WTC11 (cell line): ENCODE measurements at regions not wholly inside any gene's neighbourhood (a gene's known extent, or its start where the extent isn't known, plus 50 kb on each side); places are given as distances from the start of the nearest gene placed in this dataset.

Source experiments
- ATAC-seq: fragments of 200-7000 bp; cut with Tn5 transposase; 2 replicates; pipeline ENCODE4 v1.10.0; 2021; ENCODE audit warnings: mild to moderate bottlenecking, moderate library complexity
- CTCF ChIA-PET: fragments of 300-600 bp; sonication (Branson Sonifier 250); formaldehyde crosslinking; loops from one replicate; lab custom pipeline; 2021; ENCODE audit warnings: antibody characterized with exemption; lab: Charles Lee
- POLR2A ChIA-PET: fragments of 350-600 bp; sonication (Branson Sonifier 250); formaldehyde crosslinking; loops from one replicate; lab custom pipeline; 2021; ENCODE audit warnings: antibody characterized with exemption; lab: Charles Lee
- DNase-seq: peaks from one replicate; pipeline ENCODE4 v3.0.0; 2021; ENCODE audit warnings: low spot score
- H3K27ac Mint-ChIP-seq: 2 replicates; pipeline ENCODE4 v1.8.0; 2021; ENCODE audit warnings: mixed read lengths
- H3K27me3 Mint-ChIP-seq: 2 replicates; pipeline ENCODE4 v1.8.0; 2021; ENCODE audit warnings: low read depth, mild to moderate bottlenecking, moderate library complexity, mixed read lengths
- H3K36me3 Mint-ChIP-seq: 2 replicates; pipeline ENCODE4 v1.8.0; 2021; ENCODE audit warnings: mixed read lengths
- H3K4me1 Mint-ChIP-seq: 2 replicates; pipeline ENCODE4 v1.8.0; 2022; ENCODE audit warnings: mixed read lengths
- H3K4me3 Mint-ChIP-seq: 2 replicates; pipeline ENCODE4 v1.8.0; 2021; ENCODE audit warnings: mild to moderate bottlenecking, moderate library complexity, mixed read lengths
- H3K9me3 Mint-ChIP-seq: 2 replicates; pipeline ENCODE4 v1.8.0; 2021; ENCODE audit warnings: mixed read lengths
- CREB1 ChIP-seq: sonication (generic); formaldehyde crosslinking; IDR thresholded peaks from 2 replicates; pipeline ENCODE4 v1.8.0; 2023; ENCODE audit warnings: mild to moderate bottlenecking, missing genetic modification reagents
- ELF4 ChIP-seq: sonication (generic); formaldehyde crosslinking; IDR thresholded peaks from 2 replicates; pipeline ENCODE4 v1.8.1; 2022; ENCODE audit warnings: low read depth, mild to moderate bottlenecking, moderate library complexity, missing genetic modification reagents
- ETV6 ChIP-seq: sonication (generic); formaldehyde crosslinking; IDR thresholded peaks from 2 replicates; pipeline ENCODE4 v1.8.1; 2022; ENCODE audit warnings: mild to moderate bottlenecking, missing genetic modification reagents
- GABPB1 ChIP-seq: sonication (generic); formaldehyde crosslinking; IDR thresholded peaks from 2 replicates; pipeline ENCODE4 v1.8.1; 2023; ENCODE audit warnings: mild to moderate bottlenecking, missing genetic modification reagents
- IRF2 ChIP-seq: sonication (generic); formaldehyde crosslinking; IDR thresholded peaks from 2 replicates; pipeline ENCODE4 v1.8.0; 2022; ENCODE audit warnings: low read depth, missing genetic modification reagents, borderline replicate concordance
- NFE2L1 ChIP-seq: sonication (generic); formaldehyde crosslinking; IDR thresholded peaks from 2 replicates; pipeline ENCODE4 v1.8.1; 2023; ENCODE audit warnings: missing genetic modification reagents
- NR1H2 ChIP-seq: sonication (generic); formaldehyde crosslinking; IDR thresholded peaks from 2 replicates; pipeline ENCODE4 v1.9.0; 2021; ENCODE audit warnings: mild to moderate bottlenecking, moderate library complexity, missing genetic modification reagents
- NR2C2 ChIP-seq: sonication (generic); formaldehyde crosslinking; IDR thresholded peaks from 2 replicates; pipeline ENCODE4 v1.8.0; 2022; ENCODE audit warnings: mild to moderate bottlenecking, missing genetic modification reagents
- NR3C1 ChIP-seq: sonication (generic); formaldehyde crosslinking; conservative IDR thresholded peaks from 2 replicates; pipeline ENCODE4 v1.8.1; 2023; ENCODE audit warnings: low read depth, mild to moderate bottlenecking, missing genetic modification reagents
- OVOL2 ChIP-seq: fragments of 250-450 bp; sonication (Bioruptor Pico); IDR thresholded peaks from 2 replicates; pipeline ENCODE4 v1.9.0; 2021; ENCODE audit warnings: mild to moderate bottlenecking, borderline replicate concordance
- PRRX2 ChIP-seq: fragments of 250-450 bp; sonication (Bioruptor Pico); IDR thresholded peaks from 2 replicates; pipeline ENCODE4 v1.8.0; 2021; ENCODE audit warnings: mild to moderate bottlenecking
- SOX15 ChIP-seq: fragments of 250-450 bp; sonication (Bioruptor Pico); IDR thresholded peaks from 2 replicates; pipeline ENCODE4 v1.9.0; 2021; ENCODE audit warnings: mild to moderate bottlenecking
- ZNF138 ChIP-seq: sonication (generic); formaldehyde crosslinking; conservative IDR thresholded peaks from 2 replicates; pipeline ENCODE4 v1.8.1; 2022; ENCODE audit warnings: mild to moderate bottlenecking, moderate library complexity, missing genetic modification reagents
- ZNF232 ChIP-seq: sonication (generic); formaldehyde crosslinking; IDR thresholded peaks from 2 replicates; pipeline ENCODE4 v1.8.0; 2022; ENCODE audit warnings: mild to moderate bottlenecking, missing genetic modification reagents
- ZNF423 ChIP-seq: fragments of 250-450 bp; sonication (Bioruptor Pico); IDR thresholded peaks from 2 replicates; pipeline ENCODE4 v2.1.2; 2022; ENCODE audit warnings: mild to moderate bottlenecking, moderate library complexity
- TF ChIP-seq, protein P1 (sequence below): sonication (generic); formaldehyde crosslinking; IDR thresholded peaks from 2 replicates; pipeline ENCODE4 v1.8.0; 2022; ENCODE audit warnings: missing genetic modification reagents
- TF ChIP-seq, protein P2 (sequence below): sonication (generic); formaldehyde crosslinking; IDR thresholded peaks from 2 replicates; pipeline ENCODE4 v1.8.1; 2022; ENCODE audit warnings: low read depth, mild to moderate bottlenecking, moderate library complexity, missing genetic modification reagents, borderline replicate concordance
- TF ChIP-seq, protein P3 (sequence below): fragments of 250-450 bp; sonication (Bioruptor Pico); IDR thresholded peaks from 2 replicates; pipeline ENCODE4 v1.9.0; 2021; ENCODE audit warnings: moderate library complexity, mild to moderate bottlenecking, inconsistent platforms, borderline replicate concordance
- TF ChIP-seq, protein P4 (sequence below): fragments of 250-450 bp; sonication (Bioruptor Pico); IDR thresholded peaks from 2 replicates; pipeline ENCODE4 v1.9.0; 2021; ENCODE audit warnings: mild to moderate bottlenecking
- TF ChIP-seq, protein P5 (sequence below): sonication (generic); formaldehyde crosslinking; conservative IDR thresholded peaks from 2 replicates; pipeline ENCODE4 v1.8.1; 2023; ENCODE audit warnings: mild to moderate bottlenecking, low read depth, missing genetic modification reagents, moderate library complexity

DNA sequence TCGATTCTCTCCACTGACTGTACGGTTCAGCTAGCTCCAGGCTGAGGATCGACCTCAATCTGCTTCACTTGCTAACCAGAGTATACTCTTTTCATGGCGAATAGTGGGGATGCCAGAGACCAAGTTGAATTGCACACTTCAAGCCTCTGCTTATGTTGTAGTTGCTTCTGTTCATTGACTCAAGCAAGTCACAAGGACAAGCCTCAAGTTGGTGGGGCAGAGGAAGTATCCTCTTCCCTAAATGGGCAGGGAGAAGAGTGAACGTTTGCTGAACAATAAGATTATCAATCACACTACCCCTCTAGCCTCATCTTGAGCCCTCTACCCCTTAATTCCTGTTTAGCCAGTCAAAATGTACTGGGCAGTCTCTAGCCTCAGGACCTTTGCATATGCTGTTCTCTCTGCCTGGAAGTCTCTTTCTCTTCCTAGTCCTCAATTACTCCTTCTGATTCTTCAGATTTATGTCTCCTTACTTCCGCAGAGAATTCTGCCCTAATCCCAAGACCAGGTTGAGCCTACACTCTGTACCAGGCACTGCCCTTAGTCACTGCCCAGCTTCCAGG lies 390.4 kb upstream of the PROK2 start:
- no peak overlapping the region for H3K4me3 Mint-ChIP-seq
- ChIA-PET POLR2A (no interaction called here), CTCF (no interaction called here)
- DNase-seq (no peak), ATAC-seq (no peak)
- peaks cover 7% of the 10 kb centered on the region for H3K9me3 Mint-ChIP-seq
- H3K27me3 Mint-ChIP-seq, result no peaks in the 10 kb centered on the region
- TF ChIP-seq ZNF138 (CRISPR knock-in tag) (no peak), ZNF232 (CRISPR knock-in tag) (no peak), ZNF423 (CRISPR knock-in tag) (no peak), OVOL2 (CRISPR knock-in tag) (no peak), NFE2L1 (CRISPR knock-in tag) (no peak), PRRX2 (CRISPR knock-in tag) (no peak), NR2C2 (CRISPR knock-in tag) (no peak), IRF2 (no peak), ETV6 (CRISPR knock-in tag) (no peak), NR3C1 (no peak)
- TF ChIP-seq, protein P1, sequence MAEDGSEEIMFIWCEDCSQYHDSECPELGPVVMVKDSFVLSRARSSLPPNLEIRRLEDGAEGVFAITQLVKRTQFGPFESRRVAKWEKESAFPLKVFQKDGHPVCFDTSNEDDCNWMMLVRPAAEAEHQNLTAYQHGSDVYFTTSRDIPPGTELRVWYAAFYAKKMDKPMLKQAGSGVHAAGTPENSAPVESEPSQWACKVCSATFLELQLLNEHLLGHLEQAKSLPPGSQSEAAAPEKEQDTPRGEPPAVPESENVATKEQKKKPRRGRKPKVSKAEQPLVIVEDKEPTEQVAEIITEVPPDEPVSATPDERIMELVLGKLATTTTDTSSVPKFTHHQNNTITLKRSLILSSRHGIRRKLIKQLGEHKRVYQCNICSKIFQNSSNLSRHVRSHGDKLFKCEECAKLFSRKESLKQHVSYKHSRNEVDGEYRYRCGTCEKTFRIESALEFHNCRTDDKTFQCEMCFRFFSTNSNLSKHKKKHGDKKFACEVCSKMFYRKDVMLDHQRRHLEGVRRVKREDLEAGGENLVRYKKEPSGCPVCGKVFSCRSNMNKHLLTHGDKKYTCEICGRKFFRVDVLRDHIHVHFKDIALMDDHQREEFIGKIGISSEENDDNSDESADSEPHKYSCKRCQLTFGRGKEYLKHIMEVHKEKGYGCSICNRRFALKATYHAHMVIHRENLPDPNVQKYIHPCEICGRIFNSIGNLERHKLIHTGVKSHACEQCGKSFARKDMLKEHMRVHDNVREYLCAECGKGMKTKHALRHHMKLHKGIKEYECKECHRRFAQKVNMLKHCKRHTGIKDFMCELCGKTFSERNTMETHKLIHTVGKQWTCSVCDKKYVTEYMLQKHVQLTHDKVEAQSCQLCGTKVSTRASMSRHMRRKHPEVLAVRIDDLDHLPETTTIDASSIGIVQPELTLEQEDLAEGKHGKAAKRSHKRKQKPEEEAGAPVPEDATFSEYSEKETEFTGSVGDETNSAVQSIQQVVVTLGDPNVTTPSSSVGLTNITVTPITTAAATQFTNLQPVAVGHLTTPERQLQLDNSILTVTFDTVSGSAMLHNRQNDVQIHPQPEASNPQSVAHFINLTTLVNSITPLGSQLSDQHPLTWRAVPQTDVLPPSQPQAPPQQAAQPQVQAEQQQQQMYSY (CRISPR knock-in tag), result no peak
- TF ChIP-seq, protein P2, sequence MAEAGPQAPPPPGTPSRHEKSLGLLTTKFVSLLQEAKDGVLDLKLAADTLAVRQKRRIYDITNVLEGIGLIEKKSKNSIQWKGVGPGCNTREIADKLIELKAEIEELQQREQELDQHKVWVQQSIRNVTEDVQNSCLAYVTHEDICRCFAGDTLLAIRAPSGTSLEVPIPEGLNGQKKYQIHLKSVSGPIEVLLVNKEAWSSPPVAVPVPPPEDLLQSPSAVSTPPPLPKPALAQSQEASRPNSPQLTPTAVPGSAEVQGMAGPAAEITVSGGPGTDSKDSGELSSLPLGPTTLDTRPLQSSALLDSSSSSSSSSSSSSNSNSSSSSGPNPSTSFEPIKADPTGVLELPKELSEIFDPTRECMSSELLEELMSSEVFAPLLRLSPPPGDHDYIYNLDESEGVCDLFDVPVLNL (CRISPR knock-in tag), result no peak
- TF ChIP-seq, protein P3, sequence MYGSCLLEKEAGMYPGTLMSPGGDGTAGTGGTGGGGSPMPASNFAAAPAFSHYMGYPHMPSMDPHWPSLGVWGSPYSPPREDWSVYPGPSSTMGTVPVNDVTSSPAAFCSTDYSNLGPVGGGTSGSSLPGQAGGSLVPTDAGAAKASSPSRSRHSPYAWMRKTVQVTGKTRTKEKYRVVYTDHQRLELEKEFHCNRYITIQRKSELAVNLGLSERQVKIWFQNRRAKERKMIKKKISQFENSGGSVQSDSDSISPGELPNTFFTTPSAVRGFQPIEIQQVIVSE (CRISPR knock-in tag), result no peak
- no peaks in the 10 kb centered on the region for H3K36me3 Mint-ChIP-seq
- peaks cover 11% of the 10 kb centered on the region for H3K4me1 Mint-ChIP-seq
- H3K27ac Mint-ChIP-seq, result no peak overlapping the region

DNA sequence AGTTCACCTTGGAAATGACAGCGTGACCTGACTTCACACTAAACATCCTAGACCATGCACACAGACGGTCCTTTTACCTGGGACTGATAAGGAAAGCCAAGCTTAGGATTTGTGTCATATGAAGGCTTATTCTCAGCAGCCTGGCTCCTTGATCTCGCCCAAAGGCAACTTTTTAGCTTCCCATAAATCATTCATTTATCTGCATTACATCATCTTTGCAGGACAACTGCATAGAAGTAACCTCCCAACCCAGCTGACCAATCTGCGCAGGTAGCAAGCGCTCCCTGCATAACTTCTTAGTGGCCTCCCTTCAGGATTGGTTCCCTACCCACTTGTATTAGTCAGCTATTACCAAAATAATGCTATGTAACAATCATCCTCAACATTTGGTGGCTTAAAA lies 389.9 kb upstream of the PROK2 start:
- ATAC-seq (no peak), DNase-seq (no peak)
- no peak overlapping the region for H3K4me3 Mint-ChIP-seq
- no peak overlapping the region for H3K27ac Mint-ChIP-seq
- H3K9me3 Mint-ChIP-seq, result peaks cover 5% of the 10 kb centered on the region; the same call in 1 of the 2 replicates
- H3K4me1 Mint-ChIP-seq, result peaks cover 11% of the 10 kb centered on the region
- H3K27me3 Mint-ChIP-seq, result no peaks in the 10 kb centered on the region
- ChIA-PET CTCF (no interaction called here), POLR2A (no interaction called here)
- no peaks in the 10 kb centered on the region for H3K36me3 Mint-ChIP-seq
- TF ChIP-seq ELF4 (CRISPR knock-in tag) (no peak), SOX15 (no peak), CREB1 (CRISPR knock-in tag) (no peak), NR1H2 (CRISPR knock-in tag) (no peak), ZNF423 (CRISPR knock-in tag) (no peak), GABPB1 (no peak)
- TF ChIP-seq, protein P1 (CRISPR knock-in tag), result no peak
- TF ChIP-seq, protein P4, sequence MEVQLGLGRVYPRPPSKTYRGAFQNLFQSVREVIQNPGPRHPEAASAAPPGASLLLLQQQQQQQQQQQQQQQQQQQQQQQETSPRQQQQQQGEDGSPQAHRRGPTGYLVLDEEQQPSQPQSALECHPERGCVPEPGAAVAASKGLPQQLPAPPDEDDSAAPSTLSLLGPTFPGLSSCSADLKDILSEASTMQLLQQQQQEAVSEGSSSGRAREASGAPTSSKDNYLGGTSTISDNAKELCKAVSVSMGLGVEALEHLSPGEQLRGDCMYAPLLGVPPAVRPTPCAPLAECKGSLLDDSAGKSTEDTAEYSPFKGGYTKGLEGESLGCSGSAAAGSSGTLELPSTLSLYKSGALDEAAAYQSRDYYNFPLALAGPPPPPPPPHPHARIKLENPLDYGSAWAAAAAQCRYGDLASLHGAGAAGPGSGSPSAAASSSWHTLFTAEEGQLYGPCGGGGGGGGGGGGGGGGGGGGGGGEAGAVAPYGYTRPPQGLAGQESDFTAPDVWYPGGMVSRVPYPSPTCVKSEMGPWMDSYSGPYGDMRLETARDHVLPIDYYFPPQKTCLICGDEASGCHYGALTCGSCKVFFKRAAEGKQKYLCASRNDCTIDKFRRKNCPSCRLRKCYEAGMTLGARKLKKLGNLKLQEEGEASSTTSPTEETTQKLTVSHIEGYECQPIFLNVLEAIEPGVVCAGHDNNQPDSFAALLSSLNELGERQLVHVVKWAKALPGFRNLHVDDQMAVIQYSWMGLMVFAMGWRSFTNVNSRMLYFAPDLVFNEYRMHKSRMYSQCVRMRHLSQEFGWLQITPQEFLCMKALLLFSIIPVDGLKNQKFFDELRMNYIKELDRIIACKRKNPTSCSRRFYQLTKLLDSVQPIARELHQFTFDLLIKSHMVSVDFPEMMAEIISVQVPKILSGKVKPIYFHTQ (CRISPR knock-in tag), result no peak
- TF ChIP-seq, protein P5, sequence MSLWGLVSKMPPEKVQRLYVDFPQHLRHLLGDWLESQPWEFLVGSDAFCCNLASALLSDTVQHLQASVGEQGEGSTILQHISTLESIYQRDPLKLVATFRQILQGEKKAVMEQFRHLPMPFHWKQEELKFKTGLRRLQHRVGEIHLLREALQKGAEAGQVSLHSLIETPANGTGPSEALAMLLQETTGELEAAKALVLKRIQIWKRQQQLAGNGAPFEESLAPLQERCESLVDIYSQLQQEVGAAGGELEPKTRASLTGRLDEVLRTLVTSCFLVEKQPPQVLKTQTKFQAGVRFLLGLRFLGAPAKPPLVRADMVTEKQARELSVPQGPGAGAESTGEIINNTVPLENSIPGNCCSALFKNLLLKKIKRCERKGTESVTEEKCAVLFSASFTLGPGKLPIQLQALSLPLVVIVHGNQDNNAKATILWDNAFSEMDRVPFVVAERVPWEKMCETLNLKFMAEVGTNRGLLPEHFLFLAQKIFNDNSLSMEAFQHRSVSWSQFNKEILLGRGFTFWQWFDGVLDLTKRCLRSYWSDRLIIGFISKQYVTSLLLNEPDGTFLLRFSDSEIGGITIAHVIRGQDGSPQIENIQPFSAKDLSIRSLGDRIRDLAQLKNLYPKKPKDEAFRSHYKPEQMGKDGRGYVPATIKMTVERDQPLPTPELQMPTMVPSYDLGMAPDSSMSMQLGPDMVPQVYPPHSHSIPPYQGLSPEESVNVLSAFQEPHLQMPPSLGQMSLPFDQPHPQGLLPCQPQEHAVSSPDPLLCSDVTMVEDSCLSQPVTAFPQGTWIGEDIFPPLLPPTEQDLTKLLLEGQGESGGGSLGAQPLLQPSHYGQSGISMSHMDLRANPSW, result no peak
